Hepatocyte (in vitro differentiated cells): ENCODE measurements at regions not wholly inside any gene's neighbourhood (a gene's known extent, or its start where the extent isn't known, plus 50 kb on each side); places are given as distances from the start of the nearest gene placed in this dataset.

Source experiments
- CTCF ChIP-seq: fragments of 200-600 bp; sonication (generic); IDR thresholded peaks from 2 replicates; pipeline ENCODE4 v1.5.1; 2016; ENCODE audit warnings: antibody characterized with exemption, mild to moderate bottlenecking; ENCODE audit not compliant: poor library complexity
- EZH2 ChIP-seq: fragments of 200-600 bp; sonication (generic); IDR thresholded peaks from 2 replicates; pipeline ENCODE4 v1.6.1; 2016; ENCODE audit warnings: antibody characterized with exemption, mild to moderate bottlenecking, borderline replicate concordance
- EZH2phosphoT487 ChIP-seq: fragments of 200-600 bp; sonication (generic); IDR thresholded peaks from one replicate; pipeline ENCODE4 v1.6.1; 2018; ENCODE audit warnings: antibody characterized with exemption, mild to moderate bottlenecking, low read depth, moderate library complexity; ENCODE audit not compliant: unreplicated experiment, severe bottlenecking

DNA sequence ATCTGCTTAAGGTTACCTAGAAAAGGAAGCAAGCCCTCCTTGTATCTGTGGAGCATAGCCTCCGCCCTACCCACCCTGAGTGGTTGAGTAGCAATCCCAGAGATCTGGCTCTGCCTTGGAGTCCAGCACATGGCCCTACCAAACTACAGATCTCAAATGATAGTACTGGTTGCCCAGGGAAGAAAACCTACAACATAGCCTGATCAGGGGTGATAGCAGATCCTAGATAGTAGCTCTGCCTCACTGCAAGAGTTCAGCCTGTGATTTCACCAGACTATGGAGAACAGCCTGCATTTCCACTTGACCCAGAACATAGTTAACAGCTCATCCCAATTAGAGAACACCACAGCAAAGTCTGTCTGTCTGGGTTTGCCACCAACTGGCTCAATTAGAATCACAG lies 279.5 kb downstream of the ETNK1 start:
- TF ChIP-seq CTCF (no peak), EZH2 (no peak), EZH2phosphoT487 (no peak)
